GM21576 (cell line): ENCODE measurements at regions not wholly inside any gene's neighbourhood (a gene's known extent, or its start where the extent isn't known, plus 50 kb on each side); places are given as distances from the start of the nearest gene placed in this dataset.

Experiments
- ATAC-seq: cut with Tn5 transposase; IDR thresholded peaks from one replicate; pipeline ENCODE4 v1.9.1; 2021; ENCODE audit warnings: mild to moderate bottlenecking, moderate library complexity; ENCODE audit not compliant: unreplicated experiment

DNA sequence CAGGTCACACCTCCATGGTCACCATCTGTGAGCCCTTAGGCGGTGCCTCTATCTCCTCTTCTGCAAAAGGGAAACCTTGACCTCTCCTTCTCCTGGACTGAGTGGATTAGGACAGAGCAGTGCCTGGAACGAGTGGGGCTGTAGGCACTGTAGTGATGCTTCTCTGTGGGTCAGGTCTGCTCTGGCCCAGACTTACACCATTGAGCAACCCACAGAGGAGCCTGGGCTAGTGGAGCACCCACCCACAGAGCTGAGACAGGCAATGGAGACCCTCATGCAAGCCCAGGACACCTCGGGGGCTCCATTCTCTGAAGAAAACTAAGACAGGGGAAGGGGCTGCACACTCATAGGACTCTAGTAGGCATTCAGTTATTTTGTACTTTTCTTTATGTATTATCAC, 400.6 kb downstream of the GADD45G start:
- no peak for ATAC-seq

DNA sequence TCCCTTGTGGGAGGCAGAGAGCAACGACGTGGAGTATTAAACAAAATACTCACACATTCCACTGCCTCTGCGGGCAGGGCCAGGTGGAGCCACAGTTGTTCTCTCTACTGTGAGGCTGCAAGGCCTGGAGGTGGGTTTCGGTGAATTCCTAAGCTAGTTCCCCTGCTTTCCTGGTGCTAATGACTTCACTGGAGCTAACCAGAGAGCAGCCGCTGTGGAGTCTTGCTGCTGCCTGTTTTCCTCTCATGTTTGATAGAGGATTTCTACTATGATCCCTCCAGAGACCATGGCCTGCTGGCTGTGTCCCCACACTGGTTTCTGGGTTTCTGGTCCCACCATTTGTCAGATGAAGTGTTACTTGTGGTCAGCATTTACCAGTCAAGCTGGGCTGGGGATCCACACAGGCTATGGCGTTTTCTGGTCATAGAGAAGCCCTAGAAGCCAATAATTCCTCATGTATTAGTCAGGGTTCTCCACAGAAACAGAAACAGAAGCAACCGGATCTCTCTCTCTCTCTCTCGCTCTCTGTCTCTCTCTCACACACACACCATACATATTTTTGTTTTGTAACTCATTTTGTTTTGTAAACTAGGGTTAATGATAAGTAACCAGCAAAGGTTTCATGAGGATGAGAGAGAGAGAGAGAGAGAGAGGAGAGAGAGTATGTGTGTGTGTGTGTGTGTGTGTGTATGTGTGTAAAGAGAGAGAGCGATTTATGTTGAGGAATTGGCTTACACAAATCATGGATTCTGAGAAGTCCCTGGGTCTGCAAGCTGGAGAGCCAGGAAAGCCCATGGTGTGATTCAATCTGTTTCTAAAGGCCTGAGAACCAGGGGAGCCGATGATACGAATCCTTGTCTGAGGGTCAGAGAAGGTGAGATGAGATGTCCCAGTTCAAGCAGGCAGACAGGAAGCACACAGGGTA, 403.0 kb downstream of the GADD45G start:
- ATAC-seq, result no peak

DNA sequence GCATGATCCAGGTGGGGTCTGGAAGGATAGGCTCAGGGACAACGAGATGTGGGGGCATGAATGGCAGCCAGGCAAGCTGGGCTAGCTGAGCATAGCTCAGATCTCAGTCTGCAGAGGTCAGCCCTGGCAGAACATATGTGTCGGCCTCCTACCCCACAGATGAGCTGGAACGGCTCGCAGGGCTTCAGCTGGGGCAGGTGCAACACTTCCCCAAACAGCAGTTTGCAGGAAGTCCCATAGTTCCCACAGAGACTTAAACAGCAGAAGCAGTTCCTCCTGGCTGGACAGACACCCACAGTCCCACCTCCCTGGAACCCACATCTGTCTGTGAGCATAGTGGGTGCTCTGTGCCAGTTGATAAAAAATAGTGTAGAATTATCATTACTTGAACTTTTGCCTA, 404.6 kb downstream of the GADD45G start:
- no peak for ATAC-seq

DNA sequence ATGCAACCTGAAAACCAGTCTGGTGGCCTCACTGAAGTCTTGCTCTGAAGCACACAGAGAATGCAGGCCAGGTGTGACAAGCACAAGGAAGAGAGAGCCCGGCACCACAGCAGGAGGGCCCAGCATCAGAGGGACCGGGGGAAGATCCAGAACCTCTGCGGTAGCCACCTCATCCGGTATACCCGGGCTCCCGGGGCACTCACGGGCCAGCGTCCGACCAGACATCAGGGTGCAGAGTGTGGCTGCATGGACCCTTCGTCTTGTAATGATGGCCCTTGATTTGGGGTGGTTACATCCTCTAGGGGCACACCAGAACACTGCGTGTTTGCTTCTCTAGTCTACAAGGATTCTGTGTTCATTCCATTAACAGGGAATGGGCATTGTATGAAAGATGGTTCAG, 406.0 kb downstream of the GADD45G start:
- ATAC-seq, result no peak

DNA sequence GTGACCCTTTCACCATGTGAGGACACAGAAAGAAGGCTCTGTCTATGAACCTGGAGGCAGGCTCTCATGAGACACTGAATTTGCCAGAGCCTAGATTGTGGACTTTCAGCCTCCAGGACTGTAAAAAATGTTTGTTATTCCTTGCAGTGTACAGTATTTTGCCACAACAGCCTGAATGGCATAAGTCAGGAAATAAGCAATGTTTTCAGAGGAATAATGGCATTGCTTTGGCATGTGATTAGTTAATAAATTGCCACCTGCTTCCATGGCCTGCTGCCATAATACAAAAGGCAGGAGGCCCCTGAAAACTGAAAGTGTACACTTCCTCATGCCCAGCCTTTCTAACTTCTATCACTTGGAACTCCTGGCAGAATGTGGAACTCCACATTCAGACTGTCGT, 408.1 kb downstream of the GADD45G start:
- no peak for ATAC-seq

DNA sequence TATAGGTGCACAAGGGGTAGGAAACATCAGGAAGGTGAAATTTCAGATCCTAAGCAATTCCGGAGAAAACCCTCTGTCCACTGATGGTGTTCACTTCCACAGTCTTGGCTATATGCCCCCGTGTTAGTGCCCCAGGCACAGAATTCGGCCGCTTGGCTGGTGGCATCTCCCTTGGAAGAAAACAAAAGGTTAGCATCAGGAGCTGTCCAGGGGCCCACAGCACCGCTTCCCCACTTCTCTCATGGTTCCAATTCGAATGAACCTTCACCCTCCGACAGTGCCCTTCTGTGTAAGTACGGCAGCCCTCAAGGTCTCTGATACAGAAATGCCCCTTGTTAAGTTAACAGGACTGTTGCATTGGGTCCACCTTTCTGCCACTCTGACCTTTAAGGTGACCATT, 409.0 kb downstream of the GADD45G start:
- ATAC-seq, result no peak

DNA sequence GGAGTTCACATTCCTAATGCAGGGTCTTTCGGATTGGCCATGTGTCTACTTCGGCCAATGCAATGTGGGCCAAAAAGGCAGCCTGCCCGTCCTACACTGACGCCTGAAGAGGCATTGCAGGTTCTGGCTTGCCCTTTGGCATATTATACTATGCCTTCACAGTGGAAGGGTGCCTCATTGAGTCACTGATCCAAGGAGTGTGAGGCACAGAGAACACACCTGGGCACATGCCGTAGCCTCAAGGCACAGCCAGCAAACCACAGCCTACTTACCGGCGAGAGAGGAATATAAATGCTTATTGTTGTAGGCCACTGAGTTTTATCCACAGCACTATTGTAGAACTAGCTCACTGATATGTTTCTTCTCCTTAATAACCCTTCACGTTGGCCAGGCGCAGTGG, 409.6 kb downstream of the GADD45G start:
- ATAC-seq, result no peak

DNA sequence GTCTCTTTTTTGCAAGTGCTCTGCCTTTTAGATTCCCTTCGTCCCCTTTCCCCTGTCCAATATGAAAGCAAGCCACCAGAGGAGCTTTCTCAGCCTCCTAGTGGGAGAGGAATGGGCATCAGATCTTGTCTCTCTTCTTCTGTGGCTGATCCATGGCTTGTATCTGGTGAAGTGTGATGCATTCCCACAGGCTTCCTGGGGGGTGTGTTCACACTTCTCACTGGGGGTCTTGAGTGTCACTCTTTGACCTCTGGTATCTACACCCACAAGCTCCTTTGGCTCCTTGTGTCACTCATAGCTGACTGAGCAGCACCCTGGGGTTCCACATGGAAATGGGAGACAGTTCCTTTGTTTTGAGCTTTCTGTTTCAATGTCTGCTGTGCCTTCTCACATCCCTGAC, 411.5 kb downstream of the GADD45G start:
- ATAC-seq, result no peak

DNA sequence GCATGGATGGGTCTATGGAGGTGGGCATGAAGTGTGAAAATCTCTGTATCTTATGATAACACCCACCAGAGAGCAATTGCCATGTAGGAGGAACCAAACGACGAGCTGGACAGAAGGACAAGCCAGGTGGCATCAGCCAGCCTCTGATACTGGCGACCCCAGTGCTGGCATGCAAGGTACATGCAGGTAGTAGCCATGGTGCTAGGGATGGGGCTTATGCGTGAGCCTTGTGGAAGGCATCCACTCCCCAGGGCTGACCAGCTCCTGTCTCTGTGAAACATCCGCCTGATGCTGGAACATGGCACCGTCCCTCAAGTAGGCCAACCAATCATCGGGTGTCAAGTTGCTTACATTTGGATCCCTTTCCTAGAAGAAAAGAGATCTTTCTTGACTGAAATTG, 412.9 kb downstream of the GADD45G start:
- no peak for ATAC-seq

DNA sequence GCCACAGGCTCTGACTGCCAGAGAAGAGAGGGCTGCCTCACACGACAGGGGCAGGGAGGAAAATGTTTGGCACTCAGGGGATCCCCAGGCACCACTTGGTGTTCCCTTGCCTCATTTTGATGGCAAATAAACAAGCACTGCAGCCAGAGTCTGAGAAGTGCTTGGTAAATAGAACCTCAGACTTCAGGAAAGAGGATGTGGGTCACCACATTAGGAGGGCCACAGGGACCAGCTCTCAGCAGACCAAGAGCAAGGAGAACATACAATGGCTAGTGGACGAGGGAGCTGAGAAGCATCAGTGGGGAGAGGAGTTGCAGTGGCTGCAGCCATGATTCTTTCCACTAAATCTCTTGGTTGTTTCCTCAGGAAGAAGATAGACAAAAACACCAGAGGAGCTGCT, 413.9 kb downstream of the GADD45G start:
- ATAC-seq, result no peak

DNA sequence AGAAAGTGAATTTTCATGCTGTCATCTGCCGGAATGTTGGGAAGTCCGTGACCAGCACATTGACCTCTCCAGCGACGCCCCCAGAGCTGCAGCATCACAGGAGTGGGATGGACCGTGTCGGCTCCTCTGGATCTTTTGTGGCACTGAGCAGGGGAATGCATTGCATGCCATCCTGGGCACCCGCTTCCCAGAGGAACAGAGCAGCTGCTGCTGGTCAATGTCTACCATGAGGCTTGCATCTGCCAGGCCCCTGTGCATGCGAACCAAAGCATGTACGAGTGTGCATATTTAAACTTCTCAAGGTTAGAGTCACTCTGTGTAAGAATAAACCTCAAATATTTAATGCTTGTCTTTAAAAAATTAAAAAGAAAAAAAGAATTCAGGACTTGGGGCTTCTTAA, 414.8 kb downstream of the GADD45G start:
- ATAC-seq, result no peak

DNA sequence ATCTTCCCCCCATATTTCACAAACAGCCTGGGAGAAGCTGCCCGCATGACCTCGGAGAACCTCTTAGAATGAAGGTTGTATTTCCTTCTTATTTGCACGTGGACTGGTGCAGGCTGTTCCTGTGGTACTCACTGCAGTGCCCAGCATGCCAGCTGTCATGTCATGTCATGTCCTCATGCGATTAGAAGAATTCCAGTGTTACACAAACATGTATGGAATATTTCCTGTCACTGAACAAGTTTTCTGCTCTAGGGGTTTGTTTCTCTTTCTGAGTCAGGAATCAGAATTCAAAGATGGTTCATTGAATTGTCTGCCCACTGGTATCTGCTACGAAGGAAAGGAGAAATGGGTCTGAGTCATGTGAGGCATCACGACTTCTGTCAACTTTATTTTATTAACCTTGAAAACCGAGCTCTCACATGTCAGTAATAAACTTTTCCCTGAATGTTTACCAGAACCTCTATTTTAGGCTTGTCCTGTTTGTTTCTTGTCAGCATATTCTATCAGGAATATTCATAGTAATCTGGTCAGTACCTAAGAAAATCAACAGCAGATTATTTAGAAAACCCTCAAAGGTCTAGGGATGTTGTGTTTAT, 415.6 kb downstream of the GADD45G start:
- ATAC-seq, result no peak

DNA sequence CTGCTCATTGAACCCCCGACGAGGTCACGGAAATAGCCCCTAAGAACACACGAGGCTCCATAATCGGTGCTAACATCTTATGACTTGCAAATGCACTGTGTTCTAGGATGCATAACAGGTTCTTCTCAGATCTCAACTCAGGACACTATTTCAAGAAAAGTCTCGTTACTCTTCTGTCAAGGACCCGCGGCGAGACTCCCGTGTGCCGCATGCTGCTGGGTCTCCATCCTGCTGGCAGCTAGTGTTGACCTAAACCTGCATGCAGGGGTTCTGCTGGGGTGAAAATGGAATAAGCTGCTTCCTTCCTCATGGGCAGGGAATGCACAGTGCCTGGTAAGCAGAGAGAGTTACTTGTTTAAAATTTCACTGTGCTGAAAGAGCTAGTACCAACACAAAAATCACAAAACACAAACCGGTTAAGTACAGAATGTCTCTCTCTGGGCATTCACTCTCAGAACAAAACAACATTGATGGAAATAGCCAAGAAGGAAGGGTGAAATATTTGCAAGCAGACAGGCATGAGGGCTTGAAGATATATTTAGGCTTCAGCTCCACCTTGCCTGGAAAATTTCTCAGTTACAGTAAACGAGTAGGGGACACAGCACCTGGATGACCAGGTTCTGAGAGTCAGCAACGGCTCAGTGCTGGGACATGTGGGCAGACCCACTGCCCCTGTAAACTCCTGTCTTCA, 416.5 kb downstream of the GADD45G start:
- ATAC-seq, result no peak

DNA sequence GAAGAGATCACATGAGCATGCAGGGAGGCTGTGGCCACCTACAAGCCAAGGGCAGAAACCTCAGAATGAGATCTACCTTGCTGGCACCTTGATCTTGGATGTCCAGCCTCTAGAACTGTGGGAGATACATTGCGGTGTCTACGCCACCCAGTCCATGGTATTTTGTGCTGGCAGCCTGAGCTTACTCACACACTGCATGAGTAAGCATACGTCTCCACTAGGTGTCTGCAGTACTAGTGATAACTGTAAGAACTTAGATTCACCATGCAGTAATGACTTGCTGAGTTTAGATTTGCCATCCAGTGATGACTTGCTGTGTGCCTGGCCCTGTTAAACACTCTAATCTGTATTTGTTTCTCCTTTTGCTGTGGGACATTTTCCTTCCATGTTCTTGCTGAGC, 417.7 kb downstream of the GADD45G start:
- ATAC-seq, result no peak

DNA sequence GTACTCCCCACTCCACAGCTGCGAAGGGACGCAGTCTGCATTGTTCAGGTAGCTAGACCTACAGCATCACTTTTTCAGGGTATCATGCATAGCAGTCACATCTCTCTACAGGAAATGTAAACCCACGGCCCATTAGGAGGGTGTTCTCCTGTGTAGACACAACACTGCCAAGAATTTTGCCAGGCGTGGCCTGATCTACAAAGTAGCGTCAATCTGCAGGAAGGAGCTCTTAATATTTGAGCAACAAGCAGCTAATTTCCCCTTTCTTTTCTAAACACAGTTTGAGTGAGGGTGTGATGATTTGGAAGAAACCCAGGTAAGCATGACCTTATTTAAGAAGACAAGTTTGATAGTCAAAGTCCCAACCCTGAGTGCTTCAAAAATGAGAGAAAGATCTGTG, 419.0 kb downstream of the GADD45G start:
- no peak for ATAC-seq

DNA sequence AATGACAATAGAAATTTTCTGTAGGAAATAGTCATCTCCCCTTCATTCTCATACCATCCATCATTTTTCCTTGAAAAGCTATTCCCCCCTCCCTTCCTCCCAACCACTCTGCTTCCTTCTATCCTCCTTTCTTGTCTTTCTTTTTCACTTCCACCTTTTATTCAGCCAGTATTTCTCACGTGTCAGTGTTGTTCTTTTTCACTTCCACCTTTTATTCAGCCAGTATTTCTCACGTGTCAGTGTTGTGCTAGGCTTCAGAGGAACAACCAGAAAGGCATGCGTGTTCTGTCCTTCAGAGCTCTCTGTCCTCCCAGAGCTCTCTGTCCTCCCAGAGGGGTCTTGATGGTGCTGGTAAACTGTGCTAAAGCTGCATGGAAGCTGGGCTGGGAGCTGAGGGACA, 419.6 kb downstream of the GADD45G start:
- ATAC-seq, result peak; percentile 62

DNA sequence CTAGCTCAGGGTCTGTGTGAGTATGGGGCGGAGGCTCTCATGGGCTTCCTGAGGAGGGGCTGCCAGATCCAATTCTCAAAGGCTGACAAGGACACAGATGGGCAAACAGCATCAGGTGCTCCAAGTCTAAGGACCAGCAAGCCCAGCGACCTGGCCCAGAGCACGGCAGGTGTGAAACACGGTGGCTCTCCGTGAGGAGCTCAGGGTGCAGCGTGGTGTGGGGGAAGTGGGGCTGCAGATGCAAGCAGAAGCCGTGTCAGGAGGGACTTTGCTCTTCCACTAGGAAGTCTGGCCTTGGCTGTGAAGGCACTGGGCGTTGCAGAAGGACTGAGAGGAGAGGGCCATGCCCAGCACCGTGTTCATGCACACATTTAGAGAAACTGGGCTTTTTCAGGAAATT, 420.0 kb downstream of the GADD45G start:
- ATAC-seq, result no peak

DNA sequence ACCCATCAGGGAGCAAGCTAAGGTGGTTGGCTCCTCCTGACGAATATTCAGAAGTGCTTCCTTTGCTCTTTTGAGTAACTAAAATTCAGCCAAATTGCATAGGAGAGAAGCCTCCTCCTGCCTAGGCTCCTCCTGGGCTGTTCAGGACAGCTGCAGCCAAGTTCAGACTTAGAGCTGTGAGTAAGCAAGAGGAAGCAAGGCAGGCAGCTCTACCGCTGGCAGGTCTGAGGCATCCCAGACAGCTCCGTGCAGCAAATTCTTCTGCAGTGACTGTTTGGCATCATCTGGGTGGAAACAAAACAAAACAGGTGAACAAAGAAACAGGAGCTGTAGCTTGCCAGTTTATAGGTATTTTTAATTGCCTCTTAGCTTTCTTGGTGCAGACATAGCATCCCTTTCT, 421.0 kb downstream of the GADD45G start:
- no peak for ATAC-seq

DNA sequence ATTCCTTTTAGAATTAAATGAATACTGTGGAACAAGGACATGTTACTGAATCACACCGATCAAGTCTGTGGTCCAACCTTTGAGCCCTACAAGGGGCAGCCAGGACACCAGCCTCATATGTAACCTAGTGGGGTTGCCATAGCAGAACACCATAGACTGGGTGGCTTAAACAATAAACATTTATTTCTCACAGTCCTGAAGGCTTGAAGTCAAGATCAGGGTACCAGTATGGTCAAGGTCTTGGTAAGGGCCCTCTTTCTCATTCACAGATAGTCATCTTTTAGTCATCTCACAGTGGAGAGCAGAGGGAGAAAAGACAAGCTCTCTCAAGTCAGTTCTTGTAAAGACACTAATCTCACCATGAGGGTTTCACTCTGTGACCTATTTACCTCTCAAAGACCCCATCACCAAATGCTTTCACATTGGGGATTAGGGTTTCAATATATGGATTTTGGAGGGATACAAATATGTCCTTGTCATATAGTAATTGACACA, 422.5 kb downstream of the GADD45G start:
- ATAC-seq, result no peak

DNA sequence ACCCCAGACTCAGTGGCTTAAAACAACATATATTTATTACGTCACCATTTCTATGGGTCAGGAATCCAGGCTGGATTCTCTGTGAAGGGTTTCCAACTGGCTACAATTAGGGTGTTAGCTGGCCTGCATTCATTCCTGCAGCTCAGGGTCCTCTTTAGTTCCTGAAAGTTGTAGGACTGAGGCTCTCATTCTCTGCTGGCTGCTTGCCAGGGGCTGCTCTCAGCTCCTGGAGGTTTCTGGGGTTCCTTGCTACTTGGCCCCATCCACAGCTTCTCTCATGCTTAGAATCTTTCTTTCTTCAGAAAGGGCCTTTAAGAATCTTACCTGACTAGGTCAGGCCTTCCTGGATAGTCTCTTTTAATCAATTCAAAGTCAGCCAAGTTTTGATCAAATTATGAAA, 424.6 kb downstream of the GADD45G start:
- no peak for ATAC-seq

DNA sequence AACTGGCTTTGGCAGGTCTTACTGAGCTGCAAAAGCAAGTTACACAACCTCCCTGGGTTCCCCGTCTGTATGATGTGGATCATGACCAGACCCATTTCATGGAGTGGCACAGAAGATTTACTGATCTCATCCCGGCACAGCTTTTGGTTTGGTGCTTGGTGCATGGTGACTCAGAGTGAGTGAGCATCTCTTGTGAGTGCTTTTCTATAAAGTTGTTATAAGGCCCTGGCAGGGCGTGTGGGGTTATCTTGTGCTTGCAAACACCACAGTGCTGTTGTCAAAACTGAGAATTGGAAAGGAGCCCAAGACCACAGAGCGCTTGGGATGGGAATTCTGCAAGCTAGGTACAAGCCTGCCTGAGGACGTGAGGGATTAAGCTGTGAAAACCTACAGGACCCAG, 425.2 kb downstream of the GADD45G start:
- no peak for ATAC-seq
